Fibroblast of peridontal ligament (primary cell): ENCODE measurements at regions not wholly inside any gene's neighbourhood (a gene's known extent, or its start where the extent isn't known, plus 50 kb on each side); places are given as distances from the start of the nearest gene placed in this dataset.
"Not testable (repeated sequence)": the region's sequence is repeated elsewhere in the genome, so short reads cannot be mapped to it uniquely, and the experiment has no call there.

Experiments
- DNase-seq: peaks from one replicate; pipeline ENCODE4 v3.0.0-alpha.2; 2010; ENCODE audit errors: extremely low read depth

DNA sequence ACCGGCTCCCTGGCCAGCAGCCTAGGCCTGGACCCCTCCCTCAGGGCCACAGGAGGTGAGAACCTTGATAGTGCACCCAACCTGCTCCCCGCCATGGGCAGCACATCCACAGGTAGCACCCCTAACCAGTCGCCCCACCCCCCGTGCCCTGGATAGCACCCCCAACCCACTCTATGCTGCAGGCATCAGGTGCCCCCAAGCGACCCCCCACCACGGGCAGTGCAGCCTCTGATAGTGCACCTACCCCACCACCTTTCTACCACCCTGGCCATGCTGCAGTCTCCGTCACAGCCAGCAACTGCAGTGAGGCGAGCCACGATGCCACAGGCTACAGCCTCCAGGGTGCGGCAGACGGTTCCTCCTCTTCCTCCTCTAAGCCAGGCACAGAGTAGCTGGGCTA, 55.6 kb downstream of the SOWAHC start:
- no peak for DNase-seq

DNA sequence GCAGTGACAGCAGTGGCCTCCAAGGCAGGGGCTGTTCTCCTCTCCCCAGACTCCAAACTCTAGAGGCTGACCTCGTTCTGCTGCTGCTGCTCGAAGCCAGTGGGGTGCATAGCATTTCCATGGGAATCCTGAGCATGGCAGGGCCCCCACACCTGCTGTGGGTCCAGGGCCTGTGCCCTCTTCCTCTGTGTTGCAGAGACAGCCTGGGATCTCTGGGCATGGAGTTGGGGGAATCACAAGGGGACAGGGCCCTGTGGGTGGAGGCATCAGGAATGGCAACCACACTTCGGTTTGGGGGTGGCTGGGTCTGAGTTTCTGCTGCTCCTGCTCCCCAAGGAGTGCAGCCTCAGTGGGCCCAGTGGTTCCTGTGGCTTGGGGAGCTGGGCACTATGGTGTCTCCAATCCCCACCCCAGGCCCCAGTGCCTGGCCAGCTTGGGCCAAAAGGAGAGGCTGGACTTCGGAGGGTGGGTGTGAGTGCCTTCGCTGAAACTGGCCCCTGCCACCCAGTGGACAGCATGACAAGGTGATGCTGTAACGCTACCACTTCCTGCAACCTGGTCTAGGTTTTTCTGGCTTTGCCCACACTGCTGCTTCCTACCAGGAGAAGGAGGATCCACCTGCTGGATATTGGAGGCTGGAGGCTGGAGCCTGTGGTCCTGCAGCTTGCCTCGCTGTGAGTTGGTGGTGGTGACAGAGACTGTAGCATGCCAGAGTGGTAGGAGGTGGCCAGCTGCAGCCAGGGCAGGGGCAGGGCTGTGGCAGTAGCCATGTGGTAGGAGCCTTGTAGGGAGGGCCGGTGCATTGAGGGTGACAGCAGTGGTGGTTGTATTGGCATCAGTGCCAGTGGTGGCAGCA, 56.6 kb downstream of the SOWAHC start:
- DNase-seq = no peak

DNA sequence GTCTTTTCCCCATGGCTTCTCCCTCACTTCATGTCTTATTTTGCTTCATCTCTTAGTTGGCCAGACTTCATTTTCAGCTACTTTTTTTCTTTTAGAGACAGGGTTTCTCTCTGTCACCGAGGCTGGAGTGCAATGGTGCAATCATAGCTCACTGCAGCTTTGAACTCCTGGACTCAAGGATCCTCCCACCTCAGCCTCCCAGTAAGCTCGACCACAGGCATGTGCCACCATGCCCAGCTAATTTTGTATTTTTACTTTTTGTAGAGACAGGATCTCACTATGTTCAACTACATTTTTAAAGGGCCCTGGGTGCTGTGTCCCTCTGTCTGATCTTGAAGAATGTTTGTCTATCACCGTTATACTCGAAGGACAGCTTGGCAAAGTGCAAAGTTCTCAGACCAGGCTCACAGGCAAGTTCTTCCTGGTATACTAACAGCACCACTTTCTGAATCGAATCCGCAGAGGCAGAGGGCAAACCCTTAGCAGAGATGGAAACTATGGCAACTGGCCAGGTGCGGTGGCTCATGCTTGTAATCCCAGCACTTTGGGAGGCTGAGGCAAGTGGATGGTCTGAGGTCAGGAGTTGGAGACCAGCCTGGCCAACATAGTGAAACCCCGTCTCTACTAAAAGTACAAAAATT, 60.9 kb downstream of the SOWAHC start:
- no peak for DNase-seq

DNA sequence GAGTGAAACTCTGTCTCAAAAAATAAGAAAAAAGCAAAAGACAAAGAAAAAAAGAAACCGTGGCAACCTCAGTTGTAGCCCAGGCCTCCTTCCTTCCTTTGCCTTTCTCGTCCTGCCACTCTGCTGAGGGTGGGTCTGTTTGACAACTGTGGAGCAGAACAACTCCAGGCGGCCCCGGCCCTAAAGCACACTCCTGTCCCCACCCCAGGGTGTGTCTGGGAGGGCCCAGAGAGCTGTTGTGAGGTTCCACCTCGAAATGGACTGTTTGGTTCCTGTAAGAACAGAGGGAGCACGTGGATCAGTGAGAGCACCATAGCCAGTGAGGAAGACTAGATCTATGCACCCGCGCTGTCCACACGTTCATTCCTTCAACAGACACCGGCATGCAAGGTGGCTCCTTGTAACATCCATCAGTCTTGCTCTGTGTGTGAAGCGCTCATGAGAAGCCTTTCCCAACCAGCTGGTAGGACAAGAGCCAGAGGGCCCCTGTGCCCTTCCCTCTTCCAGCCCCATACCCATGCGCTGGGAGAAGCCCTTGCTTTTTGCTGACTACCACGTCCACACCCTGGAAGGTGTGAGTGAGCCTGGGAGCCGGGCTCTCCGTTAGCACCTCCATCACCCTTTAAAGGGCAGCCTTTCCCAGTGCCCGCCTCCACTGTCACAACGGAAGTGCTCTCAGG, 61.6 kb downstream of the SOWAHC start:
- no peak for DNase-seq

DNA sequence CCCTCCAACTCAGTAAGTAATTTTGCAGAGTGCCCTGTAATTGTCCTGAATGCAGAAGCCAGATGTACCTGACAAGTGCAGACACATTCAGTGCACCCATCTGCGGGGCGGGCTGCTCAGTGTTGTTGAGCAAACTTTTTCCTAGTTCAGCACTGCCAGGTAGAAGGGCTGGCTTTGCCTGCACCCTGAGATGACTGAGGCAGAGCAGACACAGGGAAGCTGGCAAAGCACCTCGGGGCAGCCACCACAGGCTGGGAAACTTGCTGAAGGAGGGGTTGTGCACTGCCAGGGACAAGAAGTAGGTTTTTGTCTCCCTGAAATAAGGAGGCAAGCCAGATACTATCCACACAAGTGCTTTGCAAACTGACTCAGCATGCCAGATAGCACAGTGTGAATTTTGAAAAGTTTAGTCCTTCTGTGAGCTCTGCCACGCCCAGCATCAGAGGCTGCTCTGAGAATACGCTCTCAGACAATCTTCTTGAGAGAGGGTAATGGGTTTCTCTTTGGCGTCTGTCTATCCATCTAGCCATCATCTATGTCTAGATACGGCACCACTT, 62.3 kb downstream of the SOWAHC start:
- no peak for DNase-seq

DNA sequence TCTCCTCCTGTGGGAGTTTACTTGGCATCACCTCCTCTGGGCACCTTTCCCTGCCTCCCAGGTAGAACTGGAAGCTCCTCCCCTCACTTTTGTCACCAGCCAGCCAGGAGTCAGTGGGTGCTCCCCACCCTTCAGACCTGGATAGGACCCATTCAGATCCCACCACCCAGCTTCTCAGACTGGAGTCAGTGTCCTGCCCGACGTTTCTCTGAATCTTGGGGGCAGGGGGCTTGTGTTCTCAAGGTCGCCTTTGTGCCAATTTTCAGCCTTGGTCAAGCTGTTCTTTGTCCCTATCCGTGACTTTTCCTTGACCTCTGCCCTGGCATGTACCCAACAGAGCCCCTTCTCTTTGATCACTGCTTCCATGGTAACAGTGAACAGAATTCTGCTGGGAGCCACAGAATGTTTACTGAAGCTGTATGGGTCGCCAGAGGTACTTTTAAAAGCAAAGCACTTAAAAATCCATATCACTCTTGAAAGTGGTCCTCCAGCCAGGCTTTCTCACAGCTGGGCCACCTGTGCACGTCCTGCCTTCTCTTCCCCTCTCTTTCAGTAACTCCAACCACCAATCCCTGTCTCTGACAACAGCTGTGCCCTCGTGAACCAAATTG, 63.1 kb downstream of the SOWAHC start:
- DNase-seq = not testable (repeated sequence)

DNA sequence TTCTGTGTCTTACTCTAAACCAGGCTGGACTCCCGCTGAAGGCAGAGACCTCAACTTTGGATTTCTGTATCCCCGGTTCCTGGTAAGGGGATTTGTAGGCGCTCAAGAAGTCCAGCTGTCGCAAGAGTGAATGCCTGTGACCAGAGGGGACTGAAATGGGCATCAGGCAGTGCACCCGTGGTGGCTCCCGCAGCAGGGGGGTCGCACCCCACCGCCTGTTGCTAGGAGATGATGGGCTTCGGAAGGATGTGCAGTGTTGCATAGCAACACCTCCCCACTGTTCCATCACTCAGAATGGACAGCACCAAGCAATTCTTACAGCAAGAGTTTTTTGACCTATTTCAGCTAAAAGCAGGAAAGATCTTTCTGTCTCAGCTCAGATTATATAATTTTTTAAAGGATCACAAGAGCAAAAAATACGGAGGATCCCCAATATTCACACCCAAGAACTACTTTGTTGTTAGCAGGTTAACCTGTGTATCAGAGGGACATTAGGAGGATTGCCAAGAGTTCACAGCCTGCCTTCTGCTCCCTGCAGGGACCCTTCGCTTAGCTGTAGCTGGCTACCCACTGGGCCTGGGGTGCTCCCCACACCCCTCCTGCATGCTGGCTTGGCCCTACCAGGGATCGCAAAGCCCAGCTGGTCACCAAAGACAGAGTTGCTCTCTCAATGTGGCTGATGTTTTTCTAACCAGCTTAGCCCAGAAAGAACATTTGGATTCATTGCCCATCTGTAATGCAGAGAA, 63.8 kb downstream of the SOWAHC start:
- DNase-seq = no peak

DNA sequence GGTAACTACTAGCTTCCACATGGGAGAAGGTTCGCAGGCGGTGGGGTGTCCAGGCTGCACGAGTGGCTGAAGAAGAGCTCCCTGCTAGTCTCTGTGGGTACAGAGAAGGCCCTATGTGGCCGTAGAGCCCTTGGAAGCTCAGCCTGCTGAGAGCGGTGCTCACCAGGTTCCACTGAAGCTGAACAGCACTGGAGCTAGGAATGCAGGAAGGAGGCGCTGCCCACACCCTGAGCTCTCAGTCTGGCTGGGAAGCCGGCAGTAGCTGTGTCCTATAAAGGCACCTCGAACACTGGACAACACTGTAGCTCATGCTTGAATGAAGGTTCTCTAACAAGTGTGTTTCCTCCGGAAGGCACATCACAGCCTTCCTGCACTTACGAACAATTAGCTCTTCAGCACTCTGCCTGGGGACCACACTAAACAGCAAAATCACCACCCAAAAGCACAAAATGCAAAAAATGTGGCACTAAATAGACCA, 64.6 kb downstream of the SOWAHC start:
- DNase-seq = not testable (repeated sequence)

DNA sequence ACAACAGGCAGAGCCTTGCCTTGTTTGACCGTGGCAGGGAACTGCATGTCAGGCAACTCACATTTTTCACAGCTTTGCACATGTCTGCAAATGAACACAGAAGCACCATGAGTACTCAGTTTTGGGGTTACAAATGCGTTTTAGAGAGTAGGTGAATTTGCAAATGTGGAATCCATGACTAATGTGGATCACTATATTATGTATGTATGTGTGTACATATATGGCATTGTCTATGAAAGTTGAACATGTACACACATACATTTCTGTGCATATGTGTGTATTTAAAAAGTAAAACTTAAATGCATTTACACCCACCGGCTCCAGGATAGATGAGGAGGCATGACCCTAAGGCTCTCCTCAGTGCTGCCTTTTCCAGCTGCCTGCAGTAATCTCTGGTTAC, 65.1 kb downstream of the SOWAHC start:
- no peak for DNase-seq

DNA sequence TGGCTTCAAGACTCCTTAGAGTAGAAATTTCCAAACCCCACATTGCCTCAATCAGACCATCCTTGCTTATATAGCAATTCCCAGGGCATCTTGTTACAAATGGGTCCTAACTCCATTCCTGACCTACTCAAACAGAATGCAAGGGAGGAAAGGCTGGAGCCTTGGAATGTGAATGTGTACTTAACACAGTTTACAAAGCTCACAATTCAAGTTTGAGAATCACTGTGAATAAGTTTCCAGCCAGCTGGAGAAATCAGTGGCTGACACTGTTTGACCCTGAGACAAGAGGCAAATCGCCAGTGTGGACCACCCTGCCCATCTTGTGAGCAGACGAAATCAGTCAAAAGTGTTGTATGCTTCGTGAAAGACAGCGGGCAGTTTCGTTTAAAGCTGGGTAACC, 65.5 kb downstream of the SOWAHC start:
- DNase-seq = peak; percentile 37

DNA sequence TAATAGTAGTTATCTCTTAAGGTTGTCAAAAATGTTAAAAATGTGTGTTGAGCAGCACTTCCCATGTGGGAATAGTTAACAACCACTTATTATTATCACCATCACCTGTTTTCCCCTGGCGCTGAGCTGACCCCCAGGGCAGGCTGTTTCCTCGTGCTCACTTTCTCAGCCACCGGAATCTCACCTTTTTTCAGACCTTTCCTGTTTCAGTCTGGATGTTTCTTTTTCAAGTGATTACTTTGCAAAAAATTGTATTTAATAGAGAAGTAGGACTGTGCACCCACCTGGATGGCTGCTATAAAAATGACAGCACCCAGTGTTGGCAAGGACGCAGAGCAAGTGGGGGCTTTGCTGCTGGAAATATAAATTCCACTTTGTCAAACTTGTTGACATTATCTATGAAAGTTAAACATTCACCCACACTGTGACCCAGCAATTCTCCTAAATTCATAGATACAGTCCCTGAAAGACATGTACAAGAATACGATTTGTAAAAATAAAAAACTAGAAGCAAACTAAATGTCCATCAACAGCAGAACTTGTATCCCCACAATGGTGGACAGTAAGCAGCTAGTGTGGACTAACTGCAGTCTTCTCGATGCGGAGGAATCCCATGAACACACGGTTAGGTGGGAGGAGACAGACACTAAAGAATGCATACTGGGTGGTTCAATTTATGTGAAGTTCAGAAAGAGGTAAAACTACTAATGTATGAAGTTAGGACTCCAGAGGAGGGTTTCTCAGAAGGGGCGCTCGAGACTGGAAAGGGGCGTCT, 66.5 kb downstream of the SOWAHC start:
- no peak for DNase-seq

DNA sequence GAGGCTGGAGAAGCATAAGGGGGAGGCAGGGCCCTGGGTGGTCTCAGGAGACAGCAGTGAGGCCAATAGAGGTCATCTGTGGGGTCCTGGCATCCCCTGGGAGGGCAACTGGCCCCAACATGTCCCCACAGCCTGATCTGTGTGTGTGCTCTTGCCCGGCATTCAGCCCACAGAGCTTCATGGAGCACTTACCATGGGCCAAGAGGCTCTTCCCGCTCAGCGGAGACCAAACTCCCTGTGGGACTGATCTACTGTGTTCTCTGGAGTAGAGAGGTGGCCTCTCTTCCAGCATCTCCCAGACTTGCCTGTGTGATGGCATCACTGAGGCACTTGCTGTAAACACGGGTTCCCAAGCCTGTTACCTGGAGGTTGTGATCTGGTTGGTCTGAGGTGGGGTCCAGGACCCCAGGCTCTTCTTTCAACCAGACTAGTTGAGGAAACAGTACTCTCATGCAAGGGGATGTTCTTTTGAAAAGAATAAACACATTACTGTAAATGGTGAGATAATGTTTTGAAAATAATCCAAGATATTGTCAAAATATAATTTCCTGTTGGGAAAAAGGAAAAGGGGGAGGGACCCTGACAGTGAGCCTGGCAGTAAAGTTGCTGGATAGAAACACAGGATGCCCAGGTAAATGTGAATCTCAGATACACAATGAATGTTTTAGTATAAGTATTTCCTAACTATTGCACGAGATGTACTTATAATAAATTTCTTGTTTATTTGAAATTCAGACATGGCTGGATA, 67.6 kb downstream of the SOWAHC start:
- no peak for DNase-seq

DNA sequence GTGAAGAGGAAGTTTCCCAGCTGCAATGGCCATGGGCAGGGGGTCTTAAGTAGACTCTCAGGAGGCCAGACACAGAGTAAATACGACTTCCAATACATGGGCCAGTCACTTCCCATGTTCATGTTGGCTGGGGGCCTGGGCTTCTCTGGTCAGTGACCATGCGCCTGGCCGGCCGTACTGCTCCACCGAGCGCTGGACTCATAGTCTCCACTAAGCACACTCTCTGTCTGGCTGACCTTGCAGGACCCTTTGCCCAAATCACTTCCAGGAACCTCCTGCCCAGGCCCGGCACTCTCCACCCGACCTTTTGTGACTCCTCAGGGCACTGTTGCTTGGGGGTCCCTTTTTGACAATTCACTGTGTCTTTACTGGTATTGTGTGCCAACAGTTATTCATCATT, 69.3 kb downstream of the SOWAHC start:
- no peak for DNase-seq

DNA sequence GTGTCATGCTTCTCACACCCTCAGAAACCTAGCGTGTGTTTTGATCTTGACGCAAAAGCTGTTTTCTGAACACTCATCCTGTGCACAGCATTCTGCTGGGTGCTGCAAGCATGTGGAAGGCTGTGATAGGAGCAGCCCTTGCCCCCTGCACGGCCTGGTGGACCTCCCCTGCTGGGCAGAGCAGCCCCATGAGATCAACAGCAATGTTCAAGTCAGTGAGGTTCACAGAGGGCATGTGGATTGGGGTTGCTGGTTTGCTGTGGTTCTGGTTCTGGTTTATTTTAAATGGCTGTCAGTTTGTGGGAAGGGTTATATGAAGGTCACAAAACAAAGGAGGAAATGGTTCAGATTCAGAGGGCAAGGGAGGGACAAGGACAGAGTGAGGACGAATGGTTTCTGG, 71.3 kb downstream of the SOWAHC start:
- DNase-seq = no peak

DNA sequence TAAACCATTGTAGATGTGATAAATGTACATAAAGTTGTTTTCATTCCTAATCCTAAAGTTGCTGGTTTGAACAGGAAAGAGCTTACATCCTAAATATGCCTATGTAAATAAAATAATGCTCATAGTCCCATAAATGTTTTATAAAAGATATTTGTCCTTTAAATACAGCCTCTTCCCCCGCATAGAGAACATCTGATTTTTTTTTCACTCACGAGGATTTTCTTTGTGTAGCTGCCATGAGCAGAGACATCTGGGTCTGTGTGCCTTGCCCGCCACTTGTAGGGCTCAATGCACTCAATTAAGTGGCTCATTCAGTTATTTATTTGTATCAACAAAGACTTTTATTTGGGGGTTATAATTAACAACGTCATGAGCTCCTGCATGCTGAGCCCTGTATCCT, 72.8 kb downstream of the SOWAHC start:
- no peak for DNase-seq

DNA sequence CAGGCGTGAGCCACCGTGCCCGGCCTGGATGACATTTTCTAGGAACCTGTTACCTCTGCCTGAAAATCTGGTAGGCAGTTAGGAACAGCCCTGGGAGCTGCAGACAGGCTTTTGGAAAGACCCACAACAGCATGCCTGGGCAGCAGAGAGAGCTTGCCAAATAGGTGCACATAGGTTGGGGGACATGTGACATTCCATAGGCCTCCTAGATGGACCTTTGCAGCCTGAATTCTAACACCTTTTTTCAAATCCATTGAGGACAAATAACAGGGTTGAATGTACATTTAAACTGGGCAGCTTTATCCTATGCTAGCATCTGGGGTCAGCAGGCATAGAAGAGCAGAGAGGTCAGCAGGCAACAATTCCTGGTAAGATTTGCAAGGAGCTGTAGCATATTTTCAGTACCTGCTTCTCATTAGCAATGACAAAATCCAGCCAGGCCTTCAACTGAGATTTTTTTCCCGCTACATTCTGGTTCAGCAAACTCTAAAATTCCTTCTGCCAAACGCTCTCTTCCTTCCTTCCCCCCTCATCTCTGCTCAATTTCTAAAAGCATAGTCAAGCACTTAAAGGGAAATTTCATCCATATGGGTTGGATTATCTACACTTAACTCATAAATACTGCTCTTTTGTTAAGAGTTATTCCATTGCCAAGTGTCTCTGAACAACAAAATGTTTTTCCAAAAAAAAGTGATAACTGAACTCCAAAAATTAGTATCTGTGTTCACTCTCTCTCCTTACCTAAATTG, 75.2 kb downstream of the SOWAHC start:
- DNase-seq = peak; percentile 27

DNA sequence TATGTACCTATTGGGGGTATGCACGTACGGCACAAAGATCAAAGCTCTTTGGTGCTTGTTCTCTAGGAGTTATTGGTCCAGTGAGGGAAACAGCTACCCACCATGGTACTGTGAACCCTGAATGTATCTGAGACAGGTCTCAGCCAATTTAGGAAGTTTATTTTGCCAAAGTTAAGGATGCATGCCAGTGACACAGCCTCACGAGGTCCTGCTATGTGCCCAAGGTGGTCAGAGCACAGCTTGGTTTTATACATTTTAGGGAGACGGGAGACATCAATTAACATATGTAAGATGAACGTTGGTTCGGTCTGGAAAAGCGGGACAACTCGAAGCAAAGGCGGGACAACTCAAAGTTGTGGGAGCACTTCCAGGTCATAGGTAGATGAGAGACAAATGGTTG, 75.8 kb downstream of the SOWAHC start:
- DNase-seq = no peak

DNA sequence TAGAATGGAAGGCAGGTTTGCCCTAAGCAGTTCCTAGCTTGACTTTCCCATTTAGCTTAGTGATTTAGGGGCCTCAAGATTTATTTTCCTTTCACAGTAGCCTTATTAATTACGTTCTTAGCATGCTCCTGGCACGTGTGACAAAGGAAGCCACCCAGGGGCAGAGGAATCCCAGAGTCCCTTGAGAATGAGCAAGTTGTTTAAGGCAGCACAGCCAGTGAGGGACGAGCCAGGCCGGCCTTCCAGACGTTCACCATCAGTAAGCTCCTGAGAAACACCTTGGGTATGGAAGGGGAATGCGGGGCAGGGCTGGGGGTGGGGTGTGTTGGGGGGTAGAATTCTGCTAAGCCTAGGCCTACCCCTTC, 76.3 kb downstream of the SOWAHC start:
- DNase-seq = no peak
